DOHH2 (cell line): ENCODE measurements at regions not wholly inside any gene's neighbourhood (a gene's known extent, or its start where the extent isn't known, plus 50 kb on each side); places are given as distances from the start of the nearest gene placed in this dataset.
"Not testable (repeated sequence)": the region's sequence is repeated elsewhere in the genome, so short reads cannot be mapped to it uniquely, and the experiment has no call there.

ENCODE experiments used
- H3F3A ChIP-seq: fragments of 200-600 bp; sonication (generic), shearing (Covaris generic); 2 replicates; pipeline ENCODE4 v1.6.0; 2016; ENCODE audit warnings: antibody characterized with exemption, mild to moderate bottlenecking; ENCODE audit not compliant: control insufficient read depth, insufficient read depth
- H3K27ac ChIP-seq: fragments of 200-600 bp; sonication (generic); 2 replicates; pipeline ENCODE4 v1.5.1; 2014; ENCODE audit warnings: low read depth, mild to moderate bottlenecking, low read length, moderate library complexity
- H3K27me3 ChIP-seq: fragments of 200-600 bp; sonication (generic); 2 replicates; pipeline ENCODE4 v1.6.1; 2014; ENCODE audit warnings: mild to moderate bottlenecking, low read length, mixed read lengths; ENCODE audit not compliant: control insufficient read depth
- H3K36me3 ChIP-seq: fragments of 200-600 bp; sonication (generic); 2 replicates; pipeline ENCODE4 v1.6.1; 2014; ENCODE audit warnings: mild to moderate bottlenecking, low read length, moderate library complexity, mixed read lengths; ENCODE audit not compliant: control insufficient read depth
- H3K4me1 ChIP-seq: fragments of 200-600 bp; sonication (generic); 2 replicates; pipeline ENCODE4 v1.6.1; 2014; ENCODE audit warnings: mild to moderate bottlenecking, low read length, mixed read lengths; ENCODE audit not compliant: control insufficient read depth
- H3K4me2 ChIP-seq: fragments of 200-600 bp; sonication (generic); 2 replicates; pipeline ENCODE4 v1.6.0; 2014; ENCODE audit warnings: mild to moderate bottlenecking, low read length, moderate library complexity
- H3K4me3 ChIP-seq: fragments of 200-600 bp; sonication (generic); 2 replicates; pipeline ENCODE4 v1.5.1; 2014; ENCODE audit warnings: mild to moderate bottlenecking, low read length, mixed read lengths
- H3K79me2 ChIP-seq: fragments of 200-600 bp; sonication (generic); 2 replicates; pipeline ENCODE4 v1.6.1; 2014; ENCODE audit warnings: mild to moderate bottlenecking, low read length, mixed read lengths; ENCODE audit not compliant: control insufficient read depth
- H3K9me2 ChIP-seq: fragments of 200-600 bp; sonication (generic); replicated peaks from 2 replicates; pipeline ENCODE4 v1.6.1; 2014; ENCODE audit warnings: mild to moderate bottlenecking, low read length, mixed read lengths; ENCODE audit not compliant: control insufficient read depth
- H3K9me3 ChIP-seq: fragments of 200-600 bp; sonication (generic); 2 replicates; pipeline ENCODE4 v1.6.1; 2014; ENCODE audit warnings: antibody characterized with exemption, low read length, mixed read lengths; ENCODE audit not compliant: control insufficient read depth, insufficient read depth
- H4K20me1 ChIP-seq: fragments of 200-600 bp; sonication (generic); 2 replicates; pipeline ENCODE4 v1.6.0; 2014; ENCODE audit warnings: low read depth, mild to moderate bottlenecking, antibody characterized with exemption, low read length, moderate library complexity; ENCODE audit not compliant: control insufficient read depth, insufficient read depth
- CTCF ChIP-seq: fragments of 200-600 bp; sonication (generic); IDR thresholded peaks from one replicate; pipeline ENCODE4 v1.5.1; 2014; ENCODE audit warnings: antibody characterized with exemption, mild to moderate bottlenecking, low read depth, low read length; ENCODE audit not compliant: poor library complexity, severe bottlenecking
- EZH2phosphoT487 ChIP-seq: fragments of 200-600 bp; sonication (generic); IDR thresholded peaks from 2 replicates; pipeline ENCODE4 v1.6.1; 2017; ENCODE audit warnings: borderline replicate concordance, mild to moderate bottlenecking, antibody characterized with exemption, low read length, moderate library complexity, mixed read lengths

DNA sequence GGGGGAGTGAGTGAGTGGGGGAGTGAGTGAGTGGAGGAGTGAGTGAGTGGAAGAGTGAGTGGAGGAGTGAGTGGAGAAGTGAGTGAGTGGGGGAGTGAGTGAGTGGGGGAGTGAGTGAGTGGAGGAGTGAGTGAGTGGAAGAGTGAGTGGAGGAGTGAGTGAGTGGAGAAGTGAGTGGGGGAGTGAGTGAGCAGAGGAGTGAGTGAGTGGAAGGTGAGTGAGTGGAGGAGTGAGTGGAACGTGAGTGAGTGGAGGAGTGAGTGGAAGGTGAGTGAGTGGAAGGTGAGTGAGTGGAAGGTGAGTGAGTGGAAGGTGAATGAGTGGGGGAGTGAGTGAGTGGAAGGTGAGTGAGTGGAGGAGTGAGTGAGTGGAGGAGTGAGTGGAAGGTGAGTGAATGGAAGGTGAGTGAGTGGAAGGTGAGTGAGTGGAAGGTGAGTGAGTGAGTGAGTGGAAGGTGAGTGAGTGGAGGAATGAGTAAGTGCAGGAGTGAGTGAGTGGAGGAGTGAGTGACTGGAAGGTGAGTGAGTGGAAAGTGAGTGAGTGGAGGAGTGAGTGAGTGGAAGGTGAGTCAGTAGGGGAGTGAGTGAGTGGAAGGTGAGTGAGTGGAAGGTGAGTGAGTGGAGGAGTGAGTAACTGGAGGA is 62.4 kb upstream of the GZMB start:
- not testable (repeated sequence) for H3K4me1 ChIP-seq, H3K27ac ChIP-seq, H3K4me2 ChIP-seq, H3K4me3 ChIP-seq, H3K27me3 ChIP-seq, H3F3A ChIP-seq, H3K9me2 ChIP-seq, H3K36me3 ChIP-seq, H4K20me1 ChIP-seq, H3K79me2 ChIP-seq, H3K9me3 ChIP-seq

- Histone ChIP-seq H3K9me3 (peaks cover 3% of the 10 kb centered on the region; the same call in 1 of the 2 replicates), H3K4me2 (no peak overlapping the region), H3K4me1 (peaks cover 6% of the 10 kb centered on the region; the same call in 1 of the 2 replicates), H3K27me3 (0 out of 2 replicates have a peak, but pooled peaks cover 2% of the 10 kb centered on the region), H3K36me3 (no peaks in the 10 kb centered on the region), H3F3A (no peaks in the 10 kb centered on the region), H3K79me2 (no peaks in the 10 kb centered on the region), H4K20me1 (no peaks in the 10 kb centered on the region), H3K9me2 (no peaks in the 10 kb centered on the region), H3K4me3 (no peak overlapping the region), H3K27ac (no peak overlapping the region)
- no peak for TF ChIP-seq CTCF
- TF ChIP-seq EZH2phosphoT487 = no peak
Observed at GRCh38 chr14:24695265-24696241, 61.6 kb upstream of the GZMB start.

- Histone ChIP-seq H4K20me1 (no peaks in the 10 kb centered on the region), H3K9me2 (no peaks in the 10 kb centered on the region), H3K36me3 (no peaks in the 10 kb centered on the region), H3K27me3 (peaks cover 9% of the 10 kb centered on the region), H3F3A (no peaks in the 10 kb centered on the region), H3K27ac (no peak overlapping the region), H3K4me1 (peaks cover 6% of the 10 kb centered on the region; the same call in 1 of the 2 replicates), H3K9me3 (peaks cover 3% of the 10 kb centered on the region; the same call in 1 of the 2 replicates), H3K4me2 (no peak overlapping the region), H3K79me2 (no peaks in the 10 kb centered on the region), H3K4me3 (no peak overlapping the region)
- TF ChIP-seq CTCF (no peak), EZH2phosphoT487 (no peak)
Observed at GRCh38 chr14:24694680-24695079, 60.7 kb upstream of the GZMB start.

- H3K4me3 ChIP-seq = no peak overlapping the region
- no peaks in the 10 kb centered on the region for H3K36me3 ChIP-seq
- H3K4me1 ChIP-seq = peaks cover 6% of the 10 kb centered on the region; the same call in 1 of the 2 replicates
- no peaks in the 10 kb centered on the region for H3K9me2 ChIP-seq
- no peaks in the 10 kb centered on the region for H3F3A ChIP-seq
- no peaks in the 10 kb centered on the region for H3K79me2 ChIP-seq
- no peak overlapping the region for H3K27ac ChIP-seq
- no peak overlapping the region for H3K4me2 ChIP-seq
- TF ChIP-seq EZH2phosphoT487 (no peak), CTCF (no peak)
- H4K20me1 ChIP-seq = no peaks in the 10 kb centered on the region
- H3K9me3 ChIP-seq = peaks cover 3% of the 10 kb centered on the region; the same call in 1 of the 2 replicates
- H3K27me3 ChIP-seq = peaks cover 13% of the 10 kb centered on the region
Observed at GRCh38 chr14:24693983-24694382, 60.0 kb upstream of the GZMB start.
